Suppressor macrophage (primary cell): ENCODE measurements at regions not wholly inside any gene's neighbourhood (a gene's known extent, or its start where the extent isn't known, plus 50 kb on each side); places are given as distances from the start of the nearest gene placed in this dataset.
A peak's percentile ranks its signal among the peaks of the same experiment; 100 is the strongest.
"Not testable (repeated sequence)": the region's sequence is repeated elsewhere in the genome, so short reads cannot be mapped to it uniquely, and the experiment has no call there.

Experiments used
- DNase-seq, 4 experiments: peaks; one replicate each; pipeline ENCODE4 v3.0.0-alpha.2; 2020 to 2022

GRCh38 chr3:20378315-20378714 lies 192.3 kb upstream of the SGO1 start:
- no peak for DNase-seq

GRCh38 chr3:20376665-20377217 lies 190.7 kb upstream of the SGO1 start:
- no peak for DNase-seq

- DNase-seq = no peak
These were observed 189.3 kb upstream of the SGO1 start for GRCh38 chr3:20375302-20375701.

GRCh38 chr3:20370273-20371063 lies 184.5 kb upstream of the SGO1 start:
- DNase-seq = not testable (repeated sequence)

- no peak for DNase-seq
These were observed 175.0 kb upstream of the SGO1 start for GRCh38 chr3:20361000-20361399.

GRCh38 chr3:20353286-20353685 lies 167.3 kb upstream of the SGO1 start:
- DNase-seq = no peak

- peak in 3 of 4 experiments; percentile 8 to 12 (median 9) for DNase-seq
These were observed 166.7 kb upstream of the SGO1 start for GRCh38 chr3:20352546-20353179.

- no peak for DNase-seq
These were observed 164.4 kb upstream of the SGO1 start for GRCh38 chr3:20350449-20350848.

- DNase-seq = no peak
These were observed 160.9 kb upstream of the SGO1 start for GRCh38 chr3:20346916-20347315.

- no peak for DNase-seq
These were observed 160.4 kb upstream of the SGO1 start for GRCh38 chr3:20346369-20346768.

- DNase-seq = no peak
These were observed 158.5 kb upstream of the SGO1 start for GRCh38 chr3:20344400-20344959.

GRCh38 chr3:20343790-20344189 lies 157.8 kb upstream of the SGO1 start:
- no peak for DNase-seq

GRCh38 chr3:20340324-20340928 lies 154.4 kb upstream of the SGO1 start:
- peak; percentile 71 to 84 (median 76) for DNase-seq

- DNase-seq = no peak
These were observed 150.6 kb upstream of the SGO1 start for GRCh38 chr3:20336572-20336971.

GRCh38 chr3:20334842-20335241 lies 148.8 kb upstream of the SGO1 start:
- DNase-seq = no peak

GRCh38 chr3:20327889-20328288 lies 141.9 kb upstream of the SGO1 start:
- no peak for DNase-seq

- DNase-seq = no peak
These were observed 140.5 kb upstream of the SGO1 start for GRCh38 chr3:20326541-20326940.

GRCh38 chr3:20325563-20325962 lies 139.6 kb upstream of the SGO1 start:
- DNase-seq = peak in 1 of 4 experiments; percentile 19

GRCh38 chr3:20324664-20325478 lies 138.9 kb upstream of the SGO1 start:
- DNase-seq = peak in 3 of 4 experiments; percentile 7 to 51 (median 39)

- no peak for DNase-seq
These were observed 137.4 kb upstream of the SGO1 start for GRCh38 chr3:20323307-20323927.

GRCh38 chr3:20322085-20322484 lies 136.1 kb upstream of the SGO1 start:
- DNase-seq = peak in 1 of 4 experiments; percentile 4
